Progenitor cell of endocrine pancreas (in vitro differentiated cells): ENCODE measurements at regions not wholly inside any gene's neighbourhood (a gene's known extent, or its start where the extent isn't known, plus 50 kb on each side); places are given as distances from the start of the nearest gene placed in this dataset.
A peak's percentile ranks its signal among the peaks of the same experiment; 100 is the strongest.

ENCODE experiments used
- DNase-seq: peaks from one replicate; pipeline ENCODE4 v3.0.0; 2021; ENCODE audit warnings: low spot score; ENCODE audit not compliant: unreplicated experiment
- H3K27ac Mint-ChIP-seq: 2 replicates; pipeline ENCODE4 v1.8.0; 2021; ENCODE audit warnings: mild to moderate bottlenecking, moderate library complexity, mixed read lengths
- H3K27me3 Mint-ChIP-seq: 2 replicates; pipeline ENCODE4 v1.8.0; 2021; ENCODE audit warnings: mixed read lengths
- H3K36me3 Mint-ChIP-seq: 2 replicates; pipeline ENCODE4 v1.8.0; 2022; ENCODE audit warnings: mixed read lengths; ENCODE audit not compliant: insufficient read depth
- H3K4me1 Mint-ChIP-seq: 2 replicates; pipeline ENCODE4 v1.8.0; 2021; ENCODE audit warnings: low read depth, mixed read lengths
- H3K4me3 Mint-ChIP-seq: 2 replicates; pipeline ENCODE4 v1.8.0; 2021; ENCODE audit warnings: low read depth, mild to moderate bottlenecking, moderate library complexity, mixed read lengths
- H3K9me3 Mint-ChIP-seq: 2 replicates; pipeline ENCODE4 v1.8.0; 2021; ENCODE audit warnings: low read depth, mixed read lengths
- TF ChIP-seq, protein P1 (sequence below): fragments of 200-600 bp; sonication (generic); IDR thresholded peaks from one replicate; pipeline ENCODE4 v1.5.0; 2021; ENCODE audit warnings: antibody characterized with exemption, mild to moderate bottlenecking; ENCODE audit not compliant: unreplicated experiment

DNA sequence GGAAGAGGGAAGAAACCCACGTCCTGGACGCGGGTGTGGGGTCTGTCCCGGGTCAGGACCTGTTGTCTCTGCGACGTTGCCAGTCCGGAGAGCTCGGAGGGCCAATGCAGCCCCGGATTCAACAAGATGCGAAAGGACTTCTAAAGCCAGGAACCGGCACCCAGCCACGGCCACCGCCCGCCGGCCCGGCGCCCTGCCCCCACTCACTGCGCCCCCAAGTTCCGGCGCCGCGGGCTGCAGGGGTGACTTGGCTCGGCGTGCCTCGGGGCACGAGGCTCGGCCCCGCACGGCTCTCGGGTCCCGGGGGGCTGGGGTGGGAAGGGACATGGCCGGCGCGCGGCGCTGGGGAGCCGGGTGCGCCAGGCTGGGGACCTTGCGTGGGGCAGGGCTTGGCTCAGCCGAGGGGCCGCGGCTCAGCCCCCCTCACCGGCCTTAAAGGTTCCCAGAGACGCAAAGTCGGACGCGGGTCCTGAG lies 51.8 kb upstream of the H6PD start:
- Mint-ChIP-seq H3K27ac (no peak overlapping the region), H3K9me3 (no peaks in the 10 kb centered on the region)

GRCh38 chr1:9183441-9183840 lies 51.1 kb upstream of the H6PD start:
- Mint-ChIP-seq H3K27ac (no peak overlapping the region), H3K36me3 (peaks cover 2% of the 10 kb centered on the region), H3K4me3 (peak overlapping the region; percentile 69), H3K9me3 (no peaks in the 10 kb centered on the region), H3K27me3 (peaks cover 26% of the 10 kb centered on the region), H3K4me1 (peaks cover 11% of the 10 kb centered on the region)
- no peak for DNase-seq
- TF ChIP-seq, protein P1, sequence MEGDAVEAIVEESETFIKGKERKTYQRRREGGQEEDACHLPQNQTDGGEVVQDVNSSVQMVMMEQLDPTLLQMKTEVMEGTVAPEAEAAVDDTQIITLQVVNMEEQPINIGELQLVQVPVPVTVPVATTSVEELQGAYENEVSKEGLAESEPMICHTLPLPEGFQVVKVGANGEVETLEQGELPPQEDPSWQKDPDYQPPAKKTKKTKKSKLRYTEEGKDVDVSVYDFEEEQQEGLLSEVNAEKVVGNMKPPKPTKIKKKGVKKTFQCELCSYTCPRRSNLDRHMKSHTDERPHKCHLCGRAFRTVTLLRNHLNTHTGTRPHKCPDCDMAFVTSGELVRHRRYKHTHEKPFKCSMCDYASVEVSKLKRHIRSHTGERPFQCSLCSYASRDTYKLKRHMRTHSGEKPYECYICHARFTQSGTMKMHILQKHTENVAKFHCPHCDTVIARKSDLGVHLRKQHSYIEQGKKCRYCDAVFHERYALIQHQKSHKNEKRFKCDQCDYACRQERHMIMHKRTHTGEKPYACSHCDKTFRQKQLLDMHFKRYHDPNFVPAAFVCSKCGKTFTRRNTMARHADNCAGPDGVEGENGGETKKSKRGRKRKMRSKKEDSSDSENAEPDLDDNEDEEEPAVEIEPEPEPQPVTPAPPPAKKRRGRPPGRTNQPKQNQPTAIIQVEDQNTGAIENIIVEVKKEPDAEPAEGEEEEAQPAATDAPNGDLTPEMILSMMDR, result no peak

More for the DNA sequence above, 51.8 kb upstream of the H6PD start:
- Mint-ChIP-seq H3K27me3 (peaks cover 26% of the 10 kb centered on the region), H3K36me3 (peaks cover 2% of the 10 kb centered on the region), H3K4me3 (peak overlapping the region; percentile 83), H3K4me1 (peaks cover 11% of the 10 kb centered on the region)
- TF ChIP-seq, protein P1, result no peak
- DNase-seq, result no peak

GRCh38 chr1:9183898-9184297 lies 50.7 kb upstream of the H6PD start:
- DNase-seq, result no peak
- Mint-ChIP-seq H3K27me3 (peaks cover 28% of the 10 kb centered on the region), H3K36me3 (peaks cover 2% of the 10 kb centered on the region), H3K4me3 (peak overlapping the region; percentile 69), H3K27ac (no peak overlapping the region), H3K9me3 (no peaks in the 10 kb centered on the region), H3K4me1 (peaks cover 11% of the 10 kb centered on the region)
- TF ChIP-seq, protein P1, result no peak

- TF ChIP-seq, protein P1, result no peak
- Mint-ChIP-seq H3K9me3 (peaks cover 1% of the 10 kb centered on the region), H3K27me3 (peaks cover 30% of the 10 kb centered on the region), H3K36me3 (peaks cover 2% of the 10 kb centered on the region), H3K4me1 (peaks cover 12% of the 10 kb centered on the region), H3K27ac (no peak overlapping the region), H3K4me3 (peak overlapping the region; percentile 33)
- no peak for DNase-seq
Observed at GRCh38 chr1:9184749-9185148, 49.8 kb upstream of the H6PD start.
